Osteocyte (in vitro differentiated cells): ENCODE measurements at regions not wholly inside any gene's neighbourhood (a gene's known extent, or its start where the extent isn't known, plus 50 kb on each side); places are given as distances from the start of the nearest gene placed in this dataset.

Experiments used
- DNase-seq: peaks from one replicate; pipeline ENCODE4 v3.0.0; 2021; ENCODE audit warnings: mixed read lengths; ENCODE audit not compliant: unreplicated experiment; ENCODE audit errors: extremely low spot score
- H3K27ac Mint-ChIP-seq: one replicate; pipeline ENCODE4 v1.8.0; 2021; ENCODE audit warnings: mild to moderate bottlenecking, mixed read lengths; ENCODE audit not compliant: unreplicated experiment
- H3K27me3 Mint-ChIP-seq: one replicate; pipeline ENCODE4 v1.8.0; 2021; ENCODE audit warnings: mixed read lengths; ENCODE audit not compliant: unreplicated experiment
- H3K36me3 Mint-ChIP-seq: one replicate; pipeline ENCODE4 v1.8.0; 2021; ENCODE audit warnings: mixed read lengths; ENCODE audit not compliant: unreplicated experiment
- H3K4me1 Mint-ChIP-seq: one replicate; pipeline ENCODE4 v1.8.0; 2021; ENCODE audit warnings: mixed read lengths; ENCODE audit not compliant: unreplicated experiment
- H3K4me3 Mint-ChIP-seq: one replicate; pipeline ENCODE4 v1.8.0; 2021; ENCODE audit warnings: mild to moderate bottlenecking, moderate library complexity, mixed read lengths; ENCODE audit not compliant: unreplicated experiment
- H3K9me3 Mint-ChIP-seq: one replicate; pipeline ENCODE4 v1.8.0; 2021; ENCODE audit warnings: mixed read lengths; ENCODE audit not compliant: unreplicated experiment
- CTCF ChIP-seq: fragments of 200-600 bp; sonication (generic); IDR thresholded peaks from 2 replicates; pipeline ENCODE4 v1.5.0; 2021; ENCODE audit warnings: antibody characterized with exemption, mild to moderate bottlenecking, moderate library complexity

- no peak for TF ChIP-seq CTCF
- no peaks in the 10 kb centered on the region for H3K27me3 Mint-ChIP-seq
- no peak for DNase-seq
- no peaks in the 10 kb centered on the region for H3K36me3 Mint-ChIP-seq
- no peak overlapping the region for H3K27ac Mint-ChIP-seq
- H3K4me3 Mint-ChIP-seq, result no peak overlapping the region
- H3K9me3 Mint-ChIP-seq, result no peaks in the 10 kb centered on the region
- no peaks in the 10 kb centered on the region for H3K4me1 Mint-ChIP-seq
Observed at GRCh38 chr13:75008926-75009325, 473.0 kb downstream of the TBC1D4 start.

GRCh38 chr13:74990992-74991391, 491.0 kb downstream of the TBC1D4 start:
- no peaks in the 10 kb centered on the region for H3K4me1 Mint-ChIP-seq
- H3K9me3 Mint-ChIP-seq, result no peaks in the 10 kb centered on the region
- DNase-seq, result no peak
- no peak overlapping the region for H3K27ac Mint-ChIP-seq
- no peaks in the 10 kb centered on the region for H3K27me3 Mint-ChIP-seq
- no peak overlapping the region for H3K4me3 Mint-ChIP-seq
- H3K36me3 Mint-ChIP-seq, result no peaks in the 10 kb centered on the region
- TF ChIP-seq CTCF, result no peak

GRCh38 chr13:74987124-74987690, 494.8 kb downstream of the TBC1D4 start:
- H3K36me3 Mint-ChIP-seq, result no peaks in the 10 kb centered on the region
- no peaks in the 10 kb centered on the region for H3K9me3 Mint-ChIP-seq
- H3K27me3 Mint-ChIP-seq, result no peaks in the 10 kb centered on the region
- H3K4me1 Mint-ChIP-seq, result no peaks in the 10 kb centered on the region
- H3K4me3 Mint-ChIP-seq, result no peak overlapping the region
- no peak for TF ChIP-seq CTCF
- no peak overlapping the region for H3K27ac Mint-ChIP-seq
- DNase-seq, result no peak

GRCh38 chr13:74986609-74987008, 495.4 kb downstream of the TBC1D4 start:
- H3K4me3 Mint-ChIP-seq, result no peak overlapping the region
- H3K9me3 Mint-ChIP-seq, result no peaks in the 10 kb centered on the region

GRCh38 chr13:74979703-74980102, 502.3 kb downstream of the TBC1D4 start:
- Mint-ChIP-seq H3K27me3 (no peaks in the 10 kb centered on the region), H3K27ac (no peak overlapping the region), H3K9me3 (no peaks in the 10 kb centered on the region), H3K36me3 (no peaks in the 10 kb centered on the region), H3K4me3 (no peak overlapping the region), H3K4me1 (no peaks in the 10 kb centered on the region)
- no peak for DNase-seq
- TF ChIP-seq CTCF, result no peak

More at GRCh38 chr13:74986609-74987008, 495.4 kb downstream of the TBC1D4 start:
- no peaks in the 10 kb centered on the region for H3K36me3 Mint-ChIP-seq
- H3K4me1 Mint-ChIP-seq, result no peaks in the 10 kb centered on the region
- H3K27me3 Mint-ChIP-seq, result no peaks in the 10 kb centered on the region
- no peak overlapping the region for H3K27ac Mint-ChIP-seq
- TF ChIP-seq CTCF, result no peak
- no peak for DNase-seq
